HG03558 (cell line): ENCODE measurements at regions not wholly inside any gene's neighbourhood (a gene's known extent, or its start where the extent isn't known, plus 50 kb on each side); places are given as distances from the start of the nearest gene placed in this dataset.
"Not testable (repeated sequence)": the region's sequence is repeated elsewhere in the genome, so short reads cannot be mapped to it uniquely, and the experiment has no call there.

ENCODE experiments used
- ATAC-seq: cut with Tn5 transposase; IDR thresholded peaks from one replicate; pipeline ENCODE4 v1.9.1; 2021; ENCODE audit warnings: moderate number of reproducible peaks; ENCODE audit not compliant: unreplicated experiment; ENCODE audit errors: extremely low read depth

DNA sequence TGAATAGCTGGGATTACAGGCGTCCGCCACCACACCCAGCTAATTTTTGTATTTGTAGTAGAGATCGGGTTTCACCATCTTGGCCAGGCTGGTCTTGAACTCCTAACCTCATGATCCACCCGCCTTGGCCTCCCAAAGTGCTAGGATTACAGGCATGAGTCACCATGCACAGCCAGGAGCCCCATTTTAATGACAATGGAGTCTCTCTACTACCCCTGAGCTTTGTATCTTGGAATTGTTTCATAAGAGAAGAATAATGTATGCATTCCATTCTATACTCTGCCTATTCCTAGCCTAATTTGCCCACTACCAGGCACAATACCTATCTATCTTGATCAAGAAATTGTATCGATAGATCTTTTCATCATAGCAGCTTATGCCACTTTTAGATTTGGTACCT, 574.1 kb downstream of the HTR1A start:
- ATAC-seq: not testable (repeated sequence)

DNA sequence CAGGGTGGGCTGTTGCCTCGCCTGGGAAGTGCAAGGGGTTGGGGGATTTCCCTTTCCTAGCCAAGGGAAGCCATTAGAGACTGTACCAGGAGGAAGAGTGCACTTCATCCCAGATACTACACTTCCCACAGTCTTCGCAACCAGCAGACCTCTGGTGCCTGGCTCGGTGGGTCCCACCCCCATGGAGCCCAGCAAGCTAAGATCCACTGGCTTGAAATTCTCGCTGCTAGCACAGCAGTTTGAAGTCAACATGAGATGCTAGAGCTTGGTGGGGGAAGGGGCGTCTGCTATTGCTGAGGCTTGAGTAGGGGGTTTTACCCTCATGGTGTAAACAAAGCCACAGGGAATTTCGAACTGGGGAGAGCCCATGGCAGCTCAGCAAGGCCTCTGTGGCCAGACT, 586.4 kb downstream of the HTR1A start:
- ATAC-seq: no peak

DNA sequence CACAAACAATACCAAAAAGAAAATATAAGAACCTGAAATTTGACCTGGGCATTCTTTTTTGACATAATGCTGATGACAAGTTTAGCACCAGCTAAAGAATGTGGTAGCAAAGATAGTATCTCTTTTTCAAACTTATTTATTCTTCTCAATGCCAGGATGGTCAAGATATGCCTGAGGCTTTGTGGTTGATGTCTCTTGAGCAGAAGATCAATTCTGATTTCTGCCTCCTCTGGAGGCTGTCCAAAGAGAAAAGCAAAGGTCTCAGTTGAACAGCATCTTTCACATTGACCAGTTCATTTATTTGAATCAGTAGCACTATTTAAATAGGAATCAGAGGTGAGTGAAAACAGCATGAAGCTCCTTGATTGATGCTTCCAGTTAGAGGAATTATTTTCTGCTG, 588.2 kb downstream of the HTR1A start:
- no peak for ATAC-seq

DNA sequence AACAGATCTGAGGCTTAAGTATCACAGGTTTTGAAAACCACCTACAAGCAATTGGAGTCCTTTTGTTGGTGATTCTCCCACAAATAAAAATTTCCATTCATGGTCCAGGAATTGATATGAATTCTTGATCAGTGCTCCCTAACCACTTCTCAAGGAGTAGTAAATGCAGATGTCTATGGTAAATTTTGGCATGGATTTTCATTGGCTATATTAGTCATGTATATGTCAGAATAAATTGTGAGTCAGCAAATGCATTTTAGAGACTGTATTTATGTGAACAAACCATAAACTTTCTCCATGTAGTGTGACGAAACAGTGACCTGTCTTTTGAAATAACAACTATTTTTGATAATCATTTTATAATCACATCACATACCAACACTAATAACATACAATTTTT, 611.1 kb downstream of the HTR1A start:
- no peak for ATAC-seq

DNA sequence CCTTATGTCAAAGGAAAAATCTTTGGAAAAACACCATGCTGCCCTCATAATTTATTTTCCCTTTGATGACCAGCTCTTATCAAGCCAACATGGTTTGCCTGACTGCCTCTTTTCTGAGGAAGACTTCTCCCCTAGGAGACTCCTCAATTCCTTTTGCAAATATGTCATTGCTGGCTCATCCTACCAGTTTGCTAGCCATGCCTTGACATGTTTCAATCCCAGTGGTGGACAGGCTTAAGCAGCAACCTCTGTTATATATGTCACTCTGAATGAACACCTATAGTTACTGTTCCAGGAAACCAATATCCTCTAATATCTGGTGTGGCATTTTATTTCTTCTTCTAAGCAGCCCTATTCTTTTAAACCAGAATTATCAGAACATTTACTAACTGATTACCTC, 615.8 kb downstream of the HTR1A start:
- no peak for ATAC-seq

DNA sequence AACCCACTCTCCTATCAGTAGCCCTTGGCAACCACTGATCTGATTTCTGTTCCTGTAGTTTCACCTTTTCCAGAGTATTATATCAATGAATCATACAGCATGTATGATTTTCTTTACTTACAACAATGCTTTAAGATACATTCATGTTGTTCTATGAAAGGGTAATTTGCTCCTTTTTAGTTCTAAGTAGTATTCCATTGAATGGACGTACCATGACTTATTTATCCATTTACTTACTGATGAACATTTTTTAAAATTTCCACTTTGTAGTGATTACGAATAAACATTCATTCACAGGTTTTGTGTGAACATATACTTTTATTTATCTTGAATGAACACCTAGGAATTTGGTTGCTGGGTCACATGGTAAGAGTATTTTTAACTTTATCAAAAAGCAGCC, 620.8 kb downstream of the HTR1A start:
- no peak for ATAC-seq

DNA sequence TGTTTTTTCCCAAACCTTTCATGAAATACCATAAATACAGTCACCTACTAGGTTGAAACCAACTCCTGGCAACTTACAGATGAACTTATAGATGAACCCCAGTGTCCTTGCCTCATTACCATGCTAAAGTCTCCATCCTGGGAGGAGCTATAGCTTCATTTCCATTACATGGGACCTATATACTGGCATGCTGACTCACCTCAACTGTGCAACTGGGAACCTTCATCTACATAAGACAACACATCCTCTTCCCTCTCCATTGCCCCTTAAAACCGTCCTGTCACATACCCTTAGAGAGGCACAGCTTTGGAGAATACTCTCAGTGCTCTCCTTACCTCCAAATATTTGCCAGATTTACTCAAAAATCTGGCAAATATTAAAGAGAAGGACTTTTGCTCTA, 638.3 kb downstream of the HTR1A start:
- no peak for ATAC-seq

DNA sequence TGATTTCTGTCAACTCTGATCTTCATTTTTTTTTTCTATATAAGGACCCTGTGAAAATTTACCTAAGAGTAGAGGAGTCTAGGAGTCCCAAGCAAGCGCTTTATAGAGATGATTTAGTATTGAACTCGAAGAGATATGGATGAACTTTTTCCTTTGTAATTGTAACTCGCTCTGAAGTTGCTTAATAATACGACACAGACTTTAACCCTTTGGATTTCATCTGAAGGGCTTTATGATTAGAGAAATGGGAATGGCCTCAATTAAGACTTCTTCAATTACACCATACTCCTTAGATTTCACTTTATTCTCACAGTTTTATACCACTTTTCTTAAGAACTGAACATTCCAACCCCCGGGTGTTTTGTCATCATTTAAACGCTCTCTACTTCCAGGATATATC, 647.7 kb downstream of the HTR1A start:
- ATAC-seq: no peak

DNA sequence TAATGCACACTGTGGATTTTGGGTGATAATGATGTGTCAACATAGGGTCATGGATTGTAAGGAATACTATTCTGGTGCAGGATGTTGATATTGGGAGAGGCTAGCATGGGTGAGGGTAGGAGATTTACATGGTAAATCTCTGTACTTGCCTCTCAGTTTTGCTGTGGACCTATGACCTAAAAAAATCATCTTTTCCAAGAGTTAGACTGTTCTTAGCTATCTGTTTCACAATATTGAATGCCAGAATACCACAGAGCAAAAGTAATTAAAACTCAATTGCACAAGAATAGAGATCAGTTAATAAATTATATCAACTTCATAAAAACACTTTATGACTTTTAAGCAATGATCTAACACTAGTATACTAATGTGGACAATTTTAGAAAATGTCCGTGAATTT, 651.6 kb downstream of the HTR1A start:
- ATAC-seq: no peak

DNA sequence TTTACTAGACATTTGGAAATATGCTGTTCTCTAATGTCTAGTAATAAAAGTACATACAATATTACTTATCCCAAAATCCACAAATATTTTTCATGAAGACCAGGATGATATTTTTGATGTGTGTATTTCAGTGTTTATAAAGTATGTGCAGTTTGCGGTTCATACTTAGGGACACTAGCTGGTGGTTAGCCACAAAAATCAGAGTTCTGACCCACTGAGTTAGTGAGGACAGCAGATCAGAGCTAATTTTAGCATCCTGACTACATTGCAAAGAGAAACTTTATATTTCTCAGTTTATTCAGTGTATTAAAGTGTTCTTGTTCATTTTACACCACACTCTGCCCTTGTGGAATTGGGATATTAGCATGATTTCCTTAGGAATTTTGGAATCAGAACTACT, 655.3 kb downstream of the HTR1A start:
- no peak for ATAC-seq

DNA sequence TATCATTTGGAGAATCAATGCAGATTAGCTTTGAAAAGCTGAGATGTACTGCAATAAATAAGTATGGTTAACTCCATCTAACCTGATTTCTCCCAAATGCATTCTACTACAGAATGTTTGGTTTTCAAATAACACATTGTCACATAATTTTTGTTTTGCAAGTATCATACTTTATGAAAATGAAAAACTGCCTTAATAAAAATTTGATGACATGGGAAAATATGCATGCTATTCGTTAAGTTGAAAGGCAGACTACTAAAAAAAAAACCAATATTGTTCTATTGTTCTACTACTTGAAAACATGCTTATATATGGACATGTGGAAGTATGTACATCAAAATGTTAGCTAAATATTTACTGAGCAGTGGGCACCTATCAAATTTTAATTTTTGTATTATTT, 668.9 kb downstream of the HTR1A start:
- ATAC-seq: no peak

DNA sequence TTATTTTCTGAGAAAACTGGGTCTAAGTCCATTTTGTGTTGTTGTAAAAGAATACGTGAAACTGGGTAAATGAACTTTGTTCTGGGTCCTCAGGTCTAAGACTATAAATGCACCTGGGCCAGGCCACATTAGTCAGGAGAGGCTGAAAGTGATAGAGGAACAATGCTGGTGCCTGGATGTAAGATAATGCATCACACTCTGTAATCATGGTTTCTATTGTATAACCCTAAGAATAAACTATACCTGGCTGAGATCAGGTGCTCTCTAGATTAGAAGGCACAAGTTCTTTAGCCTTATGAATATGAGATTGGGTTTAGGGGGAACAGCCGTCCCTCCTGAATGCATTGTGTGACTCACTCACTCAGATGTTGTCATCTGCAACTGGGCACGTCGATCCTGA, 675.5 kb downstream of the HTR1A start:
- ATAC-seq: no peak

DNA sequence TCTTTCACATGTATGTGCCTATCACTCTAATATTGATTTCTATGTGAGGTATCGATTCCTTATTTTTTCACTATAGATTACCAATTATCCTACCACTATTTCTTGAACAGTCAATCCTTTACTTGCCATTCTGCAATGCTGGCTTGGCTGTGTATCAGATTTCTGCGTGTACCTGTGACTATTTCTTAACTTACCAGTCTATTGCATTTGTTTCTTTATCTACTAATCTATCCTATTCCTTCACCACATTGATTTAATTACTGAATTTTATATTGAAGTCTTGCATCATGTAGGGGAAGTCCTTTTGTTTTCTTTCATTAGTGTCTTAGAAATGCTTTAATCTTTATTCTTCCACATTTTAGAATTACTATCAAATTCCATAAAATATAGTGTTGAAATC, 684.8 kb downstream of the LRRC70 start:
- ATAC-seq: no peak

DNA sequence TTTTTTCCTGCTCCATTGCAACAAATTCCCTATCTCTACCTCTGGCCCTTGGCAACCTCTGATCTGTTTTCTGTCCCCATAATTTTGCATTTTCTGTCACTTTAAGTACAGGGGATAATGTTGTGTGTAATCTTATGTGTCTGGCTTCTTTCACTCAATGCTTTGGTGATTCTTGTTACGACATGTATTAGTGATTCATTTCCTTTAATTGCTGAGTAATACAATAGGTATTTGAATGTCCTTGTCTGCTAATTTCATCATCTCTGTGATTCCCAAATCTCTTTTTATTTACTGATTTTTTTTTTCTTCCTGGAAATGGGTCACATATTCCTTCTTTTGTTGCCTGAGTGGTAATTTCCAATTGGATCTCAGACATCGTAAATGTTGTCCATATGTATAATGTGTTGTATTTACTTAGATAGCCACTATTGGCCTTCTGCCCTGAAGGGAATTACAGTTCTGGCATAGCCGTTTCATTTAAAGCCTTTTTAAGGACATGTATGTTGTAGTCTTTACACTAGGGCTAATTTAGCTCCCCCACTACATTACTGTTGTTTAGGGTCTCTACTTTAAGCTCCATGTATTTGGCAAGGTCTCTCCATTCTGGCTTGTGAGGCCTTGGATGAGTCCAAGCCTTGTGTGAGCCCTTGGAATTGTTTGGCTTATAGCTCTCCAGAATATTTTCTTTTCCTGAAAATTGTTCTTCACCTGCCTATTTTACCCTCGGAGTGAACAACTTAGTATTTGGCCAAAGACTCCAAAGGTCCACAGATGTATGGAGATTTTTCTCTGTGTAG, 683.8 kb downstream of the LRRC70 start:
- no peak for ATAC-seq

DNA sequence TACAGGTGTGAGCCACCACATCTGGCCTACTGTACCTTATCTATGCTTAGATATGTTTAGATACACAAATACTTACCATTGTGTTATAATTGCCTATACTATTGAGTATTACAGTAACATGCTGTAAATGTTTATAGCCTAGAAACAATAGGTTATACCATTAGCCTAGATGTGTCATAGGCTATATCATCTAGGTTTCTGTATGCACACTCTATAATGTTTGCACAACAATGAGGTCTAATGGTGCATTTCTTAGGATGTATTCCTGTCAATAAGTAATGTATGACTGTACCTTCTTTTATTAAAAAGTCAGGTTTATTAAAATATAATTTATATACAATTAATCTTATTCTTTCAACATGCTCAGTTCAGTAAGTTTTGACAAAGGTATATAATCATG, 683.1 kb downstream of the LRRC70 start:
- ATAC-seq: no peak

DNA sequence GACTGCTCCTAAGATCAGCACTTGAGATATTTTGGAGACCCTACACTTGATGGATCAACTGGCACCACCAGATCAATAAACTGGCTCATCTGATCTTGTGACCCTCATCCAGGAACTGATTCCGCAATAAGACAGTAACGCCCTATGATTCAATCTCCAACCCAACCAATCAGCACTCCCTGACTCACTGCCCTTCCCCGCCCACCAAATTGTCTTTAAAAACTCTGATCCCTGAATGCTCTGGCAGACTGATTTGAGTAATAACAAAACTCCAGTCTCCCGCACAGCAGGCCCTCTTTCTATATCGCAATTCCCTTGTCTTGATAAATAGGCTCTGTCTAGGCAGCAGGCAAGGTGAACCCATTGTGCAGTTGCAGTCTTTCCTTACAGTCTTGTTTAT, 677.0 kb downstream of the LRRC70 start:
- no peak for ATAC-seq

DNA sequence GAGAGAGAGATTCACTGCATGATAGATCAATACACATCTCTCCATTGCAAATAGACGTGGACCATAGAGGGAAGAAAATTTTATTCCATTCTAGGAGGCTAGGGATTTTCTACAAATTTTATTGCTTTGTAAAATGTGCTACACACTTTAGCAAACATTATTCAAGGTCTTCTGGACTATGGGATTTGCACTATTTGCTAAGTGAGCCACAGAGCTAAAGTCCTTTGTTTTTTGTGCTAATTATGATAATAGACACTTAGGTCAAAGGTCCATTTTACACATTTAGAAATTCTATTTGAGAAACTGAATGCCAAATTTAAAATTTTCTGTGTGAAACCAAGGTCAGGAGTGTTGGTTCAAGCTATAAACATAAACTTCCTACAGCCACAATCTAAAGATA, 672.3 kb downstream of the LRRC70 start:
- no peak for ATAC-seq

DNA sequence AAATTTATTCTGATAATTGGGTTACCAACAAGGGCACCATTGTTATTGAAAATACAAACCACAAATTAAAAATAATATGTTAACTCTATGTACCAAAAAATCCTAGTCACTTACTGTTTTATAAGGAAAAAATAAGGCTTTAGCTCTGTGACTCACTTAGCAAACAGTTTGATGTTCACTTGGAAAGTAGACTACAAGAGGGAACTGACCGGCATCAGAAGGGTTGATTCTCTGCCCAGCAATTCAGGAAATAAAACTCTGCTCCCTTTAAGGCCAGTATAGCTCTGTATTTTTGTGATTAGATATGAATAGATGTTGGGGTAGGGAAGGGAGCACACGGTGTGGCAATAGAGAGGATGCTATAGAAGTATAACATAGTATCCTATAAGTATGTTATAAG, 671.3 kb downstream of the LRRC70 start:
- ATAC-seq: no peak

DNA sequence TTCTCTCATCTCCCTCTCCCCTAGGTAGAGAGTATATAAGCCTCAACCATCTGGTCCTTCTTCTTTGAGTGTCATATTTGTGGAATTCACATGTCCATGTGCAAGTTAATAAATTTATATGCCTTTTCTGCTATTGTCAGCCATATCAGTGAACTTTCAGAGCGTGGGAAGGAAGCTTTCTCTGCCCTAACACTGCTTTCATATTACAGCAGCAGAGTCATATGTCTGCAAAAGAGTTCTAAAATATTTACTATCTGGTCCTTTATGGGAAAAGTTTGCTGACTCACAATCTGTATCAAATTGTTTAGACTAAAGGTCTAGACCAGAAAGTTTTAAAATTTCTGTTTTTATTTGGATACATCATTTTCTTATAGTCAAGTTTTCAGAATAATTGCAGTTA, 669.0 kb downstream of the LRRC70 start:
- no peak for ATAC-seq

DNA sequence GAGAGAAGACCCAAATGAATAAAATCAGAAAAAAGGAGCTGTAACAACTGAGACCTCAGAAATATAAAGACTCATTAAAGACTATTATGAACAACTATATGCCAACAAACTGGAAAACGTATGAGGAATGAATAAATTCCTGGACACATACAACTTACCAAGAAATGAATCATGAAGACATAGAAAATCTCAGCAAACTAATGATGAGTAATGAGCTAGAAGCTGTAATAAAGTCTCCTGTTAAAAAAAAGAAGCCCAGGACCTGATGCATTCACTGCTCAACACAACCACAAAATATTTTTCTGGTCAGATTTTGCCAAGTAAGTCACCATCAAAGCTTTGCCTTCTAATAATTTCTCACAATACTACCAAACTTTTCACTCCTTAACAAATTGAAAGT, 666.7 kb downstream of the LRRC70 start:
- no peak for ATAC-seq

DNA sequence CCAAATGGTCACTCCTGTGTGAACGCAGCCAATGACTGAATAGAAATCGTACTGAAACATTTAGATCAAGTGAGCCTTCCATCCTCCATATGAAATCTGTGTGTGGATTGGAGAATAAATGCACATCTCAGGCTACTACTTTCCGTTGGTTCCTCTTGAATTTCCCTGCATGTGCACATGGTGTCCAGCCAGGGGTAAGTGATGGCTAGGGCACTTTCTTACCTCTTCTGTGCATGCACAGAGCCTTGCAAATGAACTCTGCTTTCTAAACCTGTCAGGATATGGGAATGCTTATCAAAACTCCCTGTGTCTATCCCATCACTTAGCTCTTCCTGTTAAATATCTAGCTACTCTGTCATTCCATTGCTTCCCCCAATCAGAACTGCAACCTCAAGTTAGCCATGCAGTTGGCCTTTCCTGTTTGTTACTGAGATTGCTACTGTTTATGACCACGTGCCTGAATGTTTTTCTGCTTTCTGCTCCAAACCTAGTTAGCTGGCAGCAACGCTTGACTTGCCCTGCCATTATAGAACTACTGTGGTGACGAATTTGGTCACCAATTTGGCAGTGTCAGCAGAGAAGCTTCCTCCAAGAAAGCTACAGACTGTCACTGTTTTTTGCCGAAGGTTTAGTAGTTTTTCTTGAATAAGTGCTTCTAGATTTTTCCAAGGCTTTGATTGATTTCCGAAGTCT, 661.6 kb downstream of the LRRC70 start:
- no peak for ATAC-seq

DNA sequence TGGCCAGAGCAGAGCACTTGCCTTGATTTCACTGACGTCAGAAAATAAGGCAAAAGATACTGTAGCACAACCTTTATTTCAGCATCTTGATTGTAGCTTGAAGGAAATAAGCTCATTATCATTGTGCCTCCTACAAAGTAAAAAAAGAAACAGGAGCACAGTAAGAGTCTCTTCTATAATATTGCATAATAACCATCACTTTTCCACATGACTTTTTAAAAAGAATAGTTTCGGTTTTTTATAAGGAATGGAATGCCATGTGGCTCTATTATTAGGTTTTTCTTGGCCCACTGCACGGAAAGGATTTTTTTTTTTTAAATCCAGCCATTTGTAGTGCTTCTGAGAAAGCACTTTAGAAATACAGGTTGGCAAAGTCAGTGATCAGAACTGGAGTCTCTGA, 655.3 kb downstream of the LRRC70 start:
- ATAC-seq: no peak
